PC-3 (cell line): ENCODE measurements at regions not wholly inside any gene's neighbourhood (a gene's known extent, or its start where the extent isn't known, plus 50 kb on each side); places are given as distances from the start of the nearest gene placed in this dataset.

Experiments
- EZH2 ChIP-seq: fragments of 300-600 bp; sonication (generic); IDR thresholded peaks from one replicate; pipeline ENCODE4 v1.6.1; 2017; ENCODE audit warnings: antibody characterized with exemption, mild to moderate bottlenecking, low read length; ENCODE audit not compliant: unreplicated experiment
- TF ChIP-seq, protein P1 (sequence below): fragments of 300-600 bp; sonication (generic); conservative IDR thresholded peaks from 2 replicates; pipeline ENCODE4 v1.5.1; 2017; ENCODE audit warnings: antibody characterized with exemption, low read depth, mild to moderate bottlenecking, low read length

DNA sequence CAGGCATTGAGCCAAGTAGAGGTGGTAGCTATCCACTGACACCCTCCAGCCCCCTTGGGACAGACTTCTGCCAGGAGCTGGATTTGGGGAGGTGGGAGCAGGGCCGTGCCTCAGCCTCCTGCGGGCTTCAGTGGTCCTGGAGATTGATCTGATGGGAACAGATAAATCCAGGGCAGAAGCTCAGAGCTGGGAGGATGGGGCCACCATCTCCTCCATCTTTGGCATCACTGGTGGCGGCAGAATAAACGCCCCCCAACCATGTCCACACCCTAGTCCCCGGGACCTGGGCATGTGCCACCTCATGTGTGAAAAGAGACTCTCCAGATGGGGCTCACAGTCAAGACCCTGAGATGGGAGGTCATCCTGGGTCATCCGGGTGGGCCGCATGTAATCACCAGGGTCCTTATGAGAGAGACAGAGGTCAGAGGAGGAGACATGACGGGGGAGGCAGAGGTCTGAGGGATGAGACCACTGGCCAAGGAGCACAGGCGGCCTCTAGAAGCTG lies 209.6 kb upstream of the RTL1 start:
- TF ChIP-seq EZH2, result no peak
- TF ChIP-seq, protein P1, sequence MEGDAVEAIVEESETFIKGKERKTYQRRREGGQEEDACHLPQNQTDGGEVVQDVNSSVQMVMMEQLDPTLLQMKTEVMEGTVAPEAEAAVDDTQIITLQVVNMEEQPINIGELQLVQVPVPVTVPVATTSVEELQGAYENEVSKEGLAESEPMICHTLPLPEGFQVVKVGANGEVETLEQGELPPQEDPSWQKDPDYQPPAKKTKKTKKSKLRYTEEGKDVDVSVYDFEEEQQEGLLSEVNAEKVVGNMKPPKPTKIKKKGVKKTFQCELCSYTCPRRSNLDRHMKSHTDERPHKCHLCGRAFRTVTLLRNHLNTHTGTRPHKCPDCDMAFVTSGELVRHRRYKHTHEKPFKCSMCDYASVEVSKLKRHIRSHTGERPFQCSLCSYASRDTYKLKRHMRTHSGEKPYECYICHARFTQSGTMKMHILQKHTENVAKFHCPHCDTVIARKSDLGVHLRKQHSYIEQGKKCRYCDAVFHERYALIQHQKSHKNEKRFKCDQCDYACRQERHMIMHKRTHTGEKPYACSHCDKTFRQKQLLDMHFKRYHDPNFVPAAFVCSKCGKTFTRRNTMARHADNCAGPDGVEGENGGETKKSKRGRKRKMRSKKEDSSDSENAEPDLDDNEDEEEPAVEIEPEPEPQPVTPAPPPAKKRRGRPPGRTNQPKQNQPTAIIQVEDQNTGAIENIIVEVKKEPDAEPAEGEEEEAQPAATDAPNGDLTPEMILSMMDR, result no peak
